Cardiac fibroblast (primary cell): ENCODE measurements at regions not wholly inside any gene's neighbourhood (a gene's known extent, or its start where the extent isn't known, plus 50 kb on each side); places are given as distances from the start of the nearest gene placed in this dataset.
"Not testable (repeated sequence)": the region's sequence is repeated elsewhere in the genome, so short reads cannot be mapped to it uniquely, and the experiment has no call there.

Experiments
- DNase-seq, 2 donors: peaks; one replicate each; pipeline versions ENCODE4 v3.0.0 to v3.0.0-alpha.2; 2010; ENCODE audit warnings: low read depth in 2 of 2
- H3K4me3 ChIP-seq, 2 donors: replicated peaks in 1 of 2; 1 replicate in 1 of 2; 2 replicates in 1 of 2; pipeline ENCODE4 v1.5.1; 2011; ENCODE audit warnings: low read depth in 2 of 2, low read length in 2 of 2, mild to moderate bottlenecking in 2 of 2, moderate library complexity in 1 of 2
- CTCF ChIP-seq: IDR thresholded peaks from one replicate; pipeline ENCODE4 v1.5.1; 2011; ENCODE audit warnings: low read depth, mild to moderate bottlenecking, low read length, inconsistent platforms

- H3K4me3 ChIP-seq: no peak overlapping the region
- peak in 1 of 2 donors; percentile 22 for DNase-seq
- no peak for TF ChIP-seq CTCF
Measured at GRCh38 chr9:17083258-17083657, 51.6 kb upstream of the CNTLN start.

GRCh38 chr9:17082343-17083064, 52.3 kb upstream of the CNTLN start:
- peak; percentile 36 to 51 for DNase-seq
- TF ChIP-seq CTCF: no peak
- H3K4me3 ChIP-seq: no peak overlapping the region

GRCh38 chr9:17081814-17082213, 53.0 kb upstream of the CNTLN start:
- no peak overlapping the region for H3K4me3 ChIP-seq
- TF ChIP-seq CTCF: no peak
- no peak for DNase-seq

- DNase-seq: no peak
- TF ChIP-seq CTCF: no peak
- no peak overlapping the region for H3K4me3 ChIP-seq
Measured at GRCh38 chr9:17081351-17081750, 53.5 kb upstream of the CNTLN start.

- DNase-seq: no peak
- no peak overlapping the region for H3K4me3 ChIP-seq
- TF ChIP-seq CTCF: no peak
Measured at GRCh38 chr9:17075758-17076485, 58.9 kb upstream of the CNTLN start.

DNA sequence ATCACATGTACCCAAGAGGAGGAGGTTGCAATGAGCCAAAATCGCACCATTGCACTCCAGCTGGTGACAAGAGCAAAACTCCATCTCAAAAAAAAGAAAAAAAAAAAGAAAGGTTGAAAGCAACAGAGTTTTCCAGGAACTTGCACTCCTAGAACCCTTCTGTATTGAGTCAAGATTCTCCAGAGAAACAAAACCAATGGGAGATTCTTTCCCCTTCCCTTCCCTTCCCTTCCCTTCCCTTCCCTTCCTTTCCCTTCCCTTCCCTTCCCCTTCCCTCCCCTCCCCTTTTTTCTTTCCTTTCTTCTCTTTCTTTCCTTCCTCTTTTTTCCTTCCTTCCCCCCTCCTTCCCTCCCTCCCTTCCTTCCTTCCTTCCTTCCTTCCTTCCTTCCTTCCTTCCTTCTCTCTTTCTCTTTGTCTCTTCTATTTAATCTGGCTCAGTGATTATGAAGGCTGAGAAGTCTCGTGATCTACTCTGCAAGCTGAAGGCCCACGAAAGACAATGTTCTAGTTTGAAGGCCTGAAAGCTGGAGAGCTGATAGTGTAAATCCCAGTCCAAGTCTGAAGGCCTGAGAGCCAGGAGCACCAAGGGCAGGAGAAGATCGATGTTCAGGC, 59.6 kb upstream of the CNTLN start:
- DNase-seq: no peak
- H3K4me3 ChIP-seq: no peak overlapping the region
- no peak for TF ChIP-seq CTCF

- H3K4me3 ChIP-seq, DNase-seq: not testable (repeated sequence)
Measured at GRCh38 chr9:17072563-17072962, 62.3 kb upstream of the CNTLN start.
